Naive thymus-derived CD4-positive, alpha-beta T cell (primary cell): ENCODE measurements at regions not wholly inside any gene's neighbourhood (a gene's known extent, or its start where the extent isn't known, plus 50 kb on each side); places are given as distances from the start of the nearest gene placed in this dataset.

Experiments used
- ATAC-seq: fragments of 150-1000 bp; cut with Tn5 transposase; 2 replicates; pipeline ENCODE4 v1.10.0; 2021; ENCODE audit warnings: mild to moderate bottlenecking, moderate library complexity
- CTCF ChIA-PET: fragments of 350-600 bp; sonication (Branson Sonifier 250); formaldehyde crosslinking; loops from one replicate; lab custom pipeline; 2021; ENCODE audit warnings: antibody characterized with exemption; lab: Charles Lee
- POLR2A ChIA-PET: fragments of 350-600 bp; sonication (Branson Sonifier 250); formaldehyde crosslinking; loops from one replicate; lab custom pipeline; 2021; ENCODE audit warnings: antibody characterized with exemption, inconsistent platforms; lab: Charles Lee
- DNase-seq, 9 donors: peaks; one replicate each; pipeline versions ENCODE4 v3.0.0 to v3.0.0-alpha.2; 2020 to 2022; ENCODE audit warnings: mixed read lengths in 1 of 9
- H3K27ac ChIP-seq: one replicate; pipeline ENCODE4 v1.7.0; 2013; ENCODE audit warnings: mild to moderate bottlenecking, low read depth, low read length, moderate library complexity
- H3K27me3 ChIP-seq, 2 donors: one replicate each; pipeline ENCODE4 v1.7.0; 2013; ENCODE audit warnings: low read length in 2 of 2, mild to moderate bottlenecking in 2 of 2, moderate library complexity in 2 of 2; ENCODE audit not compliant: control insufficient read depth in 2 of 2, insufficient read depth in 2 of 2
- H3K36me3 ChIP-seq, 3 experiments: 1 replicate in 2 of 3; 2 replicates in 1 of 3; pipeline ENCODE4 v1.7.0; 2013; ENCODE audit warnings: low read length in 3 of 3, mild to moderate bottlenecking in 3 of 3, moderate library complexity in 1 of 3; ENCODE audit not compliant: insufficient read depth in 3 of 3, control insufficient read depth in 2 of 3
- H3K4me1 ChIP-seq, 2 donors: one replicate each; pipeline ENCODE4 v1.7.0; 2013; ENCODE audit warnings: low read length in 2 of 2, mild to moderate bottlenecking in 2 of 2, moderate library complexity in 1 of 2; ENCODE audit not compliant: control insufficient read depth in 2 of 2, insufficient read depth in 2 of 2
- H3K4me3 ChIP-seq: 2 replicates; pipeline ENCODE4 v1.7.0; 2013; ENCODE audit warnings: mild to moderate bottlenecking, low read length
- H3K9me3 ChIP-seq, 3 experiments: 1 replicate in 2 of 3; 2 replicates in 1 of 3; pipeline ENCODE4 v1.7.0; 2013; ENCODE audit warnings: low read length in 3 of 3; ENCODE audit not compliant: control insufficient read depth in 2 of 3
- H3K27ac Mint-ChIP-seq, 9 donors: one replicate each; pipeline ENCODE4 v1.8.0; 2020 to 2022; ENCODE audit warnings: mixed read lengths in 9 of 9, mild to moderate bottlenecking in 8 of 9, moderate library complexity in 5 of 9, inconsistent platforms in 2 of 9
- H3K27me3 Mint-ChIP-seq, 5 donors: one replicate each; pipeline ENCODE4 v1.8.0; 2021 to 2022; ENCODE audit warnings: mixed read lengths in 5 of 5, mild to moderate bottlenecking in 1 of 5
- H3K36me3 Mint-ChIP-seq, 5 donors: one replicate each; pipeline ENCODE4 v1.8.0; 2020 to 2022; ENCODE audit warnings: mixed read lengths in 5 of 5, mild to moderate bottlenecking in 3 of 5, inconsistent platforms in 1 of 5
- H3K4me1 Mint-ChIP-seq, 7 donors: one replicate each; pipeline ENCODE4 v1.8.0; 2020 to 2022; ENCODE audit warnings: mixed read lengths in 7 of 7, mild to moderate bottlenecking in 3 of 7, inconsistent platforms in 1 of 7
- H3K4me3 Mint-ChIP-seq, 10 donors: one replicate each; pipeline ENCODE4 v1.8.0; 2020 to 2022; ENCODE audit warnings: mild to moderate bottlenecking in 10 of 10, mixed read lengths in 10 of 10, moderate library complexity in 6 of 10, inconsistent platforms in 2 of 10
- H3K9me3 Mint-ChIP-seq, 11 donors: one replicate each; pipeline ENCODE4 v1.8.0; 2020 to 2022; ENCODE audit warnings: mixed read lengths in 11 of 11, mild to moderate bottlenecking in 4 of 11, inconsistent platforms in 1 of 11, moderate library complexity in 1 of 11
- intact Hi-C, 2 donors: fragments of 100-400 bp; cut with micrococcal nuclease; formaldehyde crosslinking; loops; one replicate each; pipeline ENCODE4 v1.15.1; 2023

DNA sequence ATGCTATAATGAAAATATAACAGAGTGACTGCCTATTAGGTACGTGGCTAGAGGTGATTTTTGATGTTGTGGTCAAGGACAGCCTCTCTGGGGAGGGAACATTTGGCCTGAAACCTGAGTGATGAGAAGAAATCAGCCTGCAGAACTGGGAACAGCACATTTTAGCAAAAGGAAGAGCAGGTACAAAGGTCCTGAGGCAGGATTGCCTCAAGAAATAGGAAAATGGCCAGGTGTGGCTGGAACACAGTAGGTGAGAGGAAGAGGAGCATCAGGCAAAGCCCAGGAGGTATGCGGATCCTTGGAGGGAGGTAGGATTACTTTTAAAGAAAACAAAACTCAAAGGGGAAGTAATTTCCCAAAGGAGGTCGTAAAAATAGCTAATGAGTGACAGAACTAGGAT is 582.9 kb downstream of the MED13L start:
- H3K4me1 Mint-ChIP-seq, result peaks cover 0 to 2% (median 0%) of the 10 kb centered on the region in 7 donors
- CTCF ChIA-PET, result no interaction called here
- Histone ChIP-seq H3K27ac (no peak overlapping the region), H3K4me1 (no peaks in the 10 kb centered on the region), H3K36me3 (no peaks in the 10 kb centered on the region), H3K9me3 (no peaks in the 10 kb centered on the region), H3K4me3 (no peak overlapping the region), H3K27me3 (no peaks in the 10 kb centered on the region)
- H3K27ac Mint-ChIP-seq, result no peak overlapping the region
- intact Hi-C loops, result no loop called here
- H3K27me3 Mint-ChIP-seq, result peaks cover 0 to 22% (median 13%) of the 10 kb centered on the region in 5 donors
- no peak overlapping the region for H3K4me3 Mint-ChIP-seq
- H3K9me3 Mint-ChIP-seq, result peaks cover 0 to 17% (median 3%) of the 10 kb centered on the region in 11 donors
- DNase-seq (no peak), ATAC-seq (no peak)
- H3K36me3 Mint-ChIP-seq, result no peaks in the 10 kb centered on the region
- POLR2A ChIA-PET, result no interaction called here

DNA sequence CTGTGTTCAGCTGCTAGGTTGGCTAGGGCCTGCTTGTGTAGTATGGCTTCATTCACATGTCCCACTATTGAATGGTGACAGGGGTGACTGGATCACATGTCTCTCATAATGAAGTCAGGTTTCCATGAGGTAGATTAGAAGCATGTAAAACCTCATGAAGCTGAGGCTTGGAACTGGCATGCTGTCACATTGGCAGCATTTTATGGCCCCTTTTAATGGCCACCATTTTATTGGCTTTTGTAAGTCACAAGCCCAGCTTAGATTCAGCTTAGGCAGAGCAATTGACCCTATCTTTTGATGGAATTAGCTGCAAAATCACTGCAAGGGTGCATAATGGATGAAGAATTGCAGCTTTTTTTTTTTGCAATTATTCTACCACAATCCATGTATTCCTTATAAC is 583.5 kb downstream of the MED13L start:
- intact Hi-C loops, result no loop called here
- no peak overlapping the region for H3K4me3 Mint-ChIP-seq
- Histone ChIP-seq H3K4me1 (no peaks in the 10 kb centered on the region), H3K27ac (no peak overlapping the region), H3K9me3 (no peaks in the 10 kb centered on the region), H3K4me3 (no peak overlapping the region), H3K36me3 (no peaks in the 10 kb centered on the region), H3K27me3 (no peaks in the 10 kb centered on the region)
- ChIA-PET POLR2A (no interaction called here), CTCF (interaction anchor here (0.6 kb wide), 1 partner anchor 90 kb away, joined by 5 read pairs; no protein-coding TSS in a partner anchor)
- H3K36me3 Mint-ChIP-seq, result no peaks in the 10 kb centered on the region
- ATAC-seq (no peak), DNase-seq (no peak)
- H3K9me3 Mint-ChIP-seq, result peaks cover 0 to 17% (median 2%) of the 10 kb centered on the region in 11 donors
- peaks cover 0 to 2% (median 0%) of the 10 kb centered on the region in 7 donors for H3K4me1 Mint-ChIP-seq
- H3K27ac Mint-ChIP-seq, result no peak overlapping the region
- peaks cover 0 to 23% (median 15%) of the 10 kb centered on the region in 5 donors for H3K27me3 Mint-ChIP-seq

DNA sequence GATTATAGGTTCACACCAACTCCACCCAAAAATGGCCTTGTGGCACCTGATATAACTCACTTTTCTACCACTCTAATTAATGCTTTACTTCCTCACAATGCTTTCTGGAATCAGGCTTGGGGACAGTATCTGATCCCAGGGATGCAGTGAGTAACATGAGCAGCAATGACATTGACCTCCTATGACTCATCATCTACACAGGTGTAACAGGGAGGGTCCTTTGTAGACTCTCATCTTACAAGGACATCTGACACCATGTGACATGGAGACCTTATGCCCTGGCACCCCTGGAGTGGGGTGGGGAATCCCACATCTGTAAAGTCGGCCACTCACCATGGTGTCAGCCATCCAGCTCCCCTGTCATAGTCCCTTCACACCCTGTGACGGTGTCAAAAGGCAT is 586.4 kb downstream of the MED13L start:
- Histone ChIP-seq H3K27ac (no peak overlapping the region), H3K9me3 (no peaks in the 10 kb centered on the region), H3K36me3 (no peaks in the 10 kb centered on the region), H3K27me3 (no peaks in the 10 kb centered on the region), H3K4me1 (no peaks in the 10 kb centered on the region), H3K4me3 (no peak overlapping the region)
- no peak for DNase-seq
- CTCF ChIA-PET, result no interaction called here
- Mint-ChIP-seq H3K27me3 (peaks cover 0 to 28% (median 19%) of the 10 kb centered on the region in 5 donors), H3K4me3 (no peak overlapping the region), H3K9me3 (peaks cover 0 to 14% (median 1%) of the 10 kb centered on the region in 11 donors), H3K36me3 (peaks cover 0 to 5% (median 0%) of the 10 kb centered on the region in 5 donors), H3K27ac (no peak overlapping the region), H3K4me1 (peaks cover 0 to 2% (median 0%) of the 10 kb centered on the region in 7 donors)
- POLR2A ChIA-PET, result no interaction called here
- no peak for ATAC-seq
- intact Hi-C loops, result no loop called here

DNA sequence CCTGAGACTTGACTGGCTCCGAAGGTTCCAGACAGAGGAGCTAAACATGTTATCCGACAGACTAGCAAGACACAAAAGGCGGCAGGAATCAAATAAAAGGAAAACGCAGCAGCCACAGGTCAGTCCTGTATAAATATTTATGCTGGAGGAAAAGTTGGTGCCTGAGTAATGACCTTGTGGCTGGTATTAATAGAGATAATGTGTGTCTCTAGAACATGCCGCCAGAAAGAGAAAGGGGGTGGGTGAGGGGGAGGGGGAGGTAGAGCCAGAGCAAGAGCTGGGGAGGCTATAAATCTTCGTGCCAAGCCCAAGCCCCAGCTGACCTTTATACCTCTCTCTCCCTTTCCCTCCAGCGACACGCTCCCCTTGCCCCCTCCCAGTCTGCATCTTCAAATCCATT is 590.4 kb downstream of the MED13L start:
- H3K9me3 ChIP-seq, result no peaks in the 10 kb centered on the region
- no peaks in the 10 kb centered on the region for H3K36me3 ChIP-seq
- ATAC-seq (no peak), DNase-seq (no peak)
- POLR2A ChIA-PET, result no interaction called here
- Mint-ChIP-seq H3K36me3 (peaks cover 0 to 5% (median 0%) of the 10 kb centered on the region in 5 donors), H3K4me1 (peaks cover 0 to 2% (median 0%) of the 10 kb centered on the region in 7 donors), H3K27ac (no peak overlapping the region), H3K4me3 (no peak overlapping the region), H3K9me3 (peaks cover 0 to 5% (median 2%) of the 10 kb centered on the region in 11 donors), H3K27me3 (peaks cover 0 to 27% (median 16%) of the 10 kb centered on the region in 5 donors)
- no peaks in the 10 kb centered on the region for H3K4me1 ChIP-seq
- no peak overlapping the region for H3K27ac ChIP-seq
- no peaks in the 10 kb centered on the region for H3K27me3 ChIP-seq
- H3K4me3 ChIP-seq, result no peak overlapping the region
- intact Hi-C loops, result no loop called here
- CTCF ChIA-PET, result no interaction called here

DNA sequence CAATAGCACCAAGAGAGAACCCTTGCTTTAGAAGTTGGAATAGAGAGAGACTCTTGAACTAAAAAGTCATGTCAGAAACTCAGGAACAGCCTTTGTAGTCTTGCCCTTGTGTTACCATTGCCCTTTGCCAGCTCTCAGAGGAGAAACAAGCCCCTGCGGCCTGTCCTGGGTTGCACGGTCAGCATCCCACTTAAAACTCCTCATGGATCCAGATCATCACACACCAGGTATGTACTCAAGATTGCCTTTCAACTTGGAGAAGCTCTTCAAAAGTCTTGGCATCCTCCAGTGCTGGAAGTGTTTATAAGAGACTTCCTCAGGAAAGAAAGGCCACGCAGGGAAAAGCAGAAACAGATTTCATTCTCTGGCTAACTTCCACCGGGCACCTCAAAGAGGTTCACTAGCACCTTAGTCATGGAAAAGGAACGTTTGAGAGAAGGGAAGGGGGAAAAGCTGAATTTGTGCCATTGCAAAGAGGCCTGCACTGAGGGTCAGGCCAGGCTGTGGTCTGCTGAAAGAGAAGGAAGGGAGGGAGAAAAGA is 594.2 kb downstream of the MED13L start:
- ATAC-seq (no peak), DNase-seq (no peak)
- peaks cover 0 to 5% (median 0%) of the 10 kb centered on the region in 5 donors for H3K36me3 Mint-ChIP-seq
- Histone ChIP-seq H3K36me3 (no peaks in the 10 kb centered on the region), H3K4me1 (no peaks in the 10 kb centered on the region), H3K9me3 (no peaks in the 10 kb centered on the region), H3K4me3 (no peak overlapping the region), H3K27me3 (no peaks in the 10 kb centered on the region), H3K27ac (no peak overlapping the region)
- H3K4me1 Mint-ChIP-seq, result no peaks in the 10 kb centered on the region
- H3K9me3 Mint-ChIP-seq, result peaks cover 0 to 12% (median 3%) of the 10 kb centered on the region in 11 donors
- H3K4me3 Mint-ChIP-seq, result no peak overlapping the region
- H3K27me3 Mint-ChIP-seq, result peaks cover 0 to 15% (median 8%) of the 10 kb centered on the region in 5 donors
- CTCF ChIA-PET, result no interaction called here
- POLR2A ChIA-PET, result interaction anchor here (0.6 kb wide), 1 partner anchor 25 kb away, joined by 3 read pairs; no protein-coding TSS in a partner anchor
- no peak overlapping the region for H3K27ac Mint-ChIP-seq
- intact Hi-C loops, result no loop called here

DNA sequence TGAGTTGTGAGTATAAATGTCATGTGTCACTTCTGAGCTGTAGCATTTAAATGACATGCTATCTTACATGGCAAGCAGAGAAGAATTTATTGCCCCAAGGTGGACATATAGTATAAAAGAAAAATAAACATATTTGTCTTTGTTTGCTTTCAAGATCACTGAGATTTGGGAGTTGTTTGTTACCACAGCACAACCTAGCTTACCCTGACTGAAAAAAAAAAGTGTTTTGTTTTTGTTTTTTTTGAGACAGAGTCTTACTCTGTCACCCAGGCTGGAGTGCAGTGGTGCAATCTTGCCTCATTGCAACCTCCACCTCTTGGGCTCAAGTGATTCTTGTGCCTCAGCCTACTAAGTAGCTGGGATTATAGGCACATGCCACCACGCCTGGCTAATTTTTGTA is 596.5 kb downstream of the MED13L start:
- CTCF ChIA-PET, result no interaction called here

DNA sequence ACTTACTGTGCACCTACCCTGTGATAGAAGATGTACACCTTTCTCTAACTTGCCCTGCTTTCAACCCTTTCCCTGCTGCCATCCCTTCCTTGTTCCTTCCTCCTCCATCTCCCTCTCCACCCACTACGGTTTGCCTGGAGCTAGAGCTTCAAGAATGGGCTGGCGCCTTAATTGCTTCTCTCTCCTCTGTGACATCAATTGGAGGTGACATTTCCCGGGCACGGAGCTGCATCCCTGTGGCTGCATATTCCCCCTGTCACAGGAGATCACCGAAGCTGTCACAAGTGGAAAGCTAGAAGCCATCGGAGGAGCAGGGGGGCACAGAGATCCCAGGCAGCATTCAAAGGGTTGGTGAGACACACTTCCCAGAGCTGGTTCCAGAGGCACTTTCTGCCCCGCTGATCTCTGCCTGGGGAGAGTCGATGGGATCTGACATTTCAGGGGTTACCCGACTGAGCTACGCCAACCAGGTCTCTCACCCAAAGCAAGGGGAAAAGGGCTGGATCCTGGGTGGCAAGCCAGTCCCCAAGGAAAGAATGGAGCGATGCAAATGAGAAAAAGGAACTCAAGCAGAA is 604.9 kb downstream of the MED13L start:
- no peaks in the 10 kb centered on the region for H3K27me3 ChIP-seq
- Mint-ChIP-seq H3K9me3 (peaks cover 0 to 14% (median 3%) of the 10 kb centered on the region in 11 donors), H3K4me1 (no peaks in the 10 kb centered on the region), H3K27ac (no peak overlapping the region), H3K4me3 (no peak overlapping the region), H3K36me3 (no peaks in the 10 kb centered on the region), H3K27me3 (peaks cover 0 to 13% (median 6%) of the 10 kb centered on the region in 5 donors)
- intact Hi-C loops, result no loop called here
- H3K4me3 ChIP-seq, result no peak overlapping the region
- DNase-seq, result no peak
- ChIA-PET POLR2A (no interaction called here), CTCF (no interaction called here)
- no peaks in the 10 kb centered on the region for H3K36me3 ChIP-seq
- peaks cover 0 to 4% (median 0%) of the 10 kb centered on the region in 3 experiments for H3K9me3 ChIP-seq
- no peaks in the 10 kb centered on the region for H3K4me1 ChIP-seq
- ATAC-seq, result no peak
- H3K27ac ChIP-seq, result no peak overlapping the region

More for the DNA sequence above, 596.5 kb downstream of the MED13L start:
- intact Hi-C loops, result no loop called here
- Histone ChIP-seq H3K4me3 (no peak overlapping the region), H3K27ac (no peak overlapping the region), H3K27me3 (no peaks in the 10 kb centered on the region), H3K9me3 (no peaks in the 10 kb centered on the region), H3K36me3 (no peaks in the 10 kb centered on the region), H3K4me1 (no peaks in the 10 kb centered on the region)
- DNase-seq (no peak), ATAC-seq (no peak)
- POLR2A ChIA-PET, result no interaction called here
- Mint-ChIP-seq H3K9me3 (peaks cover 0 to 12% (median 4%) of the 10 kb centered on the region in 11 donors), H3K27ac (no peak overlapping the region), H3K27me3 (peaks cover 0 to 14% (median 6%) of the 10 kb centered on the region in 5 donors), H3K4me3 (no peak overlapping the region), H3K36me3 (no peaks in the 10 kb centered on the region), H3K4me1 (no peaks in the 10 kb centered on the region)
